ENCODE measurements at regions not wholly inside any gene's neighbourhood (a gene's known extent, or its start where the extent isn't known, plus 50 kb on each side); places are given as distances from the start of the nearest gene placed in this dataset.

DNA sequence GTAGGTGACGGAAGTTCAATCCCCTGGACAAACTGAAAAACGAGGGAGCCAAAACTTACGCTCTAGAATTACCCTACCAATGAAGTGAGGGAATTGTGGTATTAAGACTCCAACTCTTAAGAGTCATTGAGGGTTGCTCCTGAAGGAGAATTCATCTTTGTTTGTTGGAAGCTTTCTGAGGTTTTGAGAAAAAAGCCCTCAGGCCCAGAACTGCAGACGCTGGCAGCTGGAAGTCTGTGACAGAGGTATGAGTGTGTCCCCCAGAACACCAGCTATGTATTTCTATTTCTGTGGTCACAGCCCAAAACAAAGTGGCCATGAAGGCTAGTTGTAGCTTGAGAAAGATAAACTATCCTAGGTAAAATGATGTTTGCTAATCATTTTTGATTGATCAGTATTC is 438.8 kb upstream of the B3GALT2 start:
- H3K9me3 ChIP-seq = no peaks in the 10 kb centered on the region
- TF ChIP-seq, protein P1, sequence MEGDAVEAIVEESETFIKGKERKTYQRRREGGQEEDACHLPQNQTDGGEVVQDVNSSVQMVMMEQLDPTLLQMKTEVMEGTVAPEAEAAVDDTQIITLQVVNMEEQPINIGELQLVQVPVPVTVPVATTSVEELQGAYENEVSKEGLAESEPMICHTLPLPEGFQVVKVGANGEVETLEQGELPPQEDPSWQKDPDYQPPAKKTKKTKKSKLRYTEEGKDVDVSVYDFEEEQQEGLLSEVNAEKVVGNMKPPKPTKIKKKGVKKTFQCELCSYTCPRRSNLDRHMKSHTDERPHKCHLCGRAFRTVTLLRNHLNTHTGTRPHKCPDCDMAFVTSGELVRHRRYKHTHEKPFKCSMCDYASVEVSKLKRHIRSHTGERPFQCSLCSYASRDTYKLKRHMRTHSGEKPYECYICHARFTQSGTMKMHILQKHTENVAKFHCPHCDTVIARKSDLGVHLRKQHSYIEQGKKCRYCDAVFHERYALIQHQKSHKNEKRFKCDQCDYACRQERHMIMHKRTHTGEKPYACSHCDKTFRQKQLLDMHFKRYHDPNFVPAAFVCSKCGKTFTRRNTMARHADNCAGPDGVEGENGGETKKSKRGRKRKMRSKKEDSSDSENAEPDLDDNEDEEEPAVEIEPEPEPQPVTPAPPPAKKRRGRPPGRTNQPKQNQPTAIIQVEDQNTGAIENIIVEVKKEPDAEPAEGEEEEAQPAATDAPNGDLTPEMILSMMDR (IDR thresholded peaks at IDR 0.05) = no peak
- DNase-seq (no peak), ATAC-seq (no peak)
- no peaks in the 10 kb centered on the region for H3K36me3 ChIP-seq
- H3K27me3 ChIP-seq = no peaks in the 10 kb centered on the region
- peaks cover 0 to 4% (median 0%) of the 10 kb centered on the region in 12 donors for H3K4me1 ChIP-seq
- H3K4me3 ChIP-seq = no peak overlapping the region
- WGBS, 4 donors = 71 to 86% (median 79%) methylated on average over 4 of the region's 4 CpGs
- H3K27ac ChIP-seq = no peak overlapping the region
- intact Hi-C loops (cut with DNase I) = no loop called here

DNA sequence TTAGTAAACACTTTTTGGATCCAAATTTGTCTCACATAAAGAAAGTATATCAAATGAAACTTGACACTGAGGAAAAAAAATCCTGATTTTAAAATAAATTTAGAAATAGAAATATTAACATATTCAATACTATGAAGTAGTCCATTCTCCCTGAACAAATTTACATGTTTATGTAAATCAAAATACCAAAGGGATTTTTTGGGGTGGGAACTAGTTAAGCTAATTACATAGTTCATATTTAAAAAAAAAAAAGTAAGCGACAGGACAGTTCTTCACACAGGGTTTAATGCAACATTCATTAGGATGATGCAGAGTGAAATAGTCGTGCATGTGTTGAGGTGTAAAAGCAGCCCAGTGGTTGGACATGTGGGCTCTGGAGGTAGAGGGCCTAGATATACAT is 433.5 kb upstream of the B3GALT2 start:
- 92 to 96% (median 94%) methylated on average over 2 of the region's 2 CpGs for WGBS, 4 donors
- DNase-seq (no peak), ATAC-seq (no peak)
- TF ChIP-seq, protein P1 (IDR thresholded peaks at IDR 0.05) = no peak
- TF ChIP-seq POLR2A (IDR thresholded peaks at IDR 0.05) = no peak
- intact Hi-C loops (cut with DNase I) = no loop called here
- Histone ChIP-seq H3K4me3 (no peak overlapping the region), H3K36me3 (no peaks in the 10 kb centered on the region), H3K9me3 (peaks cover 0 to 5% (median 0%) of the 10 kb centered on the region in 12 donors), H3K27ac (no peak overlapping the region), H3K27me3 (no peaks in the 10 kb centered on the region), H3K4me1 (peaks cover 0 to 4% (median 0%) of the 10 kb centered on the region in 12 donors)

DNA sequence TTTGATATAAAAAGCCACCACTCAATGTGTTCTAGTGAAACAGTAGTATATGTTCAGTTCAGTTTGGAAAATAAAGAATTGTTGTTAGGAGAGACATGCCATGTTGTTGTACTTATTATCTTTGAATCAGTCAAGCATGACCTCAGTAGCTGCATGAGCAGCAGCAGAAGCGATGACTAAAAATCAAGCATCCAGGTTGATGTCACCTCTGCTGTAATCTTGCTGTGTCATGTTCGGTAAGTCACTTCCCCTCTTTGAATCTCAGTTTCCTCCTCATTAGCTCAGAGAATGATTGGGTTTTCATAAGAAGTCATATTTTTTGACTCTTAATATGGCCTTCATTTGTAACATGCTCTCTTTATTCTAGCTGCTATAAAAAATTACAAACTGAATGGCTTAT is 428.4 kb upstream of the B3GALT2 start:
- H3K4me3 ChIP-seq = no peak overlapping the region
- DNase-seq = no peak
- H3K4me1 ChIP-seq = no peaks in the 10 kb centered on the region
- no peaks in the 10 kb centered on the region for H3K36me3 ChIP-seq
- peaks cover 0 to 5% (median 0%) of the 10 kb centered on the region in 12 donors for H3K9me3 ChIP-seq
- H3K27me3 ChIP-seq = no peaks in the 10 kb centered on the region
- ATAC-seq = no peak
- H3K27ac ChIP-seq = no peak overlapping the region
- intact Hi-C loops (cut with DNase I) = no loop called here
- WGBS, 4 donors = 75 to 82% (median 76%) methylated on average over 2 of the region's 2 CpGs
- TF ChIP-seq POLR2A (IDR thresholded peaks at IDR 0.05) = no peak
- TF ChIP-seq, protein P1 (IDR thresholded peaks at IDR 0.05) = no peak

DNA sequence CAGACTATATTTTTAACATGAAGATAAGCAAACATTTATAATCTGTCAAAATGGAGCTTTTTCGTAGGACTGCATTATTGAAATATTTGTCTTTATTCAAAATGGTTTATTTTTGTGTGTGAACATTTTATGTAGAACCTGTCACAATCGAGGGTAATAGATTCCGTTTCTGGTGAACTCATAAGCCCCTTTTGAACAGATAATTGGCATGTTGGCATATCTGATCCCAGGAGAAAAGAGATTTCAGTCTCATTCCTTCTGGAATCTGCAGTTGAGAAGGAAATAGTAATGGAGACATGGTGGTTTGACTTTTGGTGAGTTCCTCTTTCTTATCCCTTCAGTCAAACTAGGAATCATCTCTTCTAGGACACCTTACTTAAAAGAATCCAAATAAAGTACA is 427.9 kb upstream of the B3GALT2 start:
- Histone ChIP-seq H3K4me1 (no peaks in the 10 kb centered on the region), H3K27me3 (no peaks in the 10 kb centered on the region), H3K36me3 (no peaks in the 10 kb centered on the region), H3K9me3 (peaks cover 0 to 5% (median 0%) of the 10 kb centered on the region in 12 donors), H3K4me3 (no peak overlapping the region), H3K27ac (no peak overlapping the region)
- DNase-seq = no peak
- TF ChIP-seq POLR2A (IDR thresholded peaks at IDR 0.05) = no peak
- TF ChIP-seq, protein P1 (IDR thresholded peaks at IDR 0.05) = no peak
- no peak for ATAC-seq
- intact Hi-C loops (cut with DNase I) = no loop called here
- 87 to 94% (median 90%) methylated on average over 3 of the region's 3 CpGs for WGBS, 4 donors

Measured in heart left ventricle (tissue), 16 donors.